ENCODE measurements at regions not wholly inside any gene's neighbourhood (a gene's known extent, or its start where the extent isn't known, plus 50 kb on each side); places are given as distances from the start of the nearest gene placed in this dataset.

DNA sequence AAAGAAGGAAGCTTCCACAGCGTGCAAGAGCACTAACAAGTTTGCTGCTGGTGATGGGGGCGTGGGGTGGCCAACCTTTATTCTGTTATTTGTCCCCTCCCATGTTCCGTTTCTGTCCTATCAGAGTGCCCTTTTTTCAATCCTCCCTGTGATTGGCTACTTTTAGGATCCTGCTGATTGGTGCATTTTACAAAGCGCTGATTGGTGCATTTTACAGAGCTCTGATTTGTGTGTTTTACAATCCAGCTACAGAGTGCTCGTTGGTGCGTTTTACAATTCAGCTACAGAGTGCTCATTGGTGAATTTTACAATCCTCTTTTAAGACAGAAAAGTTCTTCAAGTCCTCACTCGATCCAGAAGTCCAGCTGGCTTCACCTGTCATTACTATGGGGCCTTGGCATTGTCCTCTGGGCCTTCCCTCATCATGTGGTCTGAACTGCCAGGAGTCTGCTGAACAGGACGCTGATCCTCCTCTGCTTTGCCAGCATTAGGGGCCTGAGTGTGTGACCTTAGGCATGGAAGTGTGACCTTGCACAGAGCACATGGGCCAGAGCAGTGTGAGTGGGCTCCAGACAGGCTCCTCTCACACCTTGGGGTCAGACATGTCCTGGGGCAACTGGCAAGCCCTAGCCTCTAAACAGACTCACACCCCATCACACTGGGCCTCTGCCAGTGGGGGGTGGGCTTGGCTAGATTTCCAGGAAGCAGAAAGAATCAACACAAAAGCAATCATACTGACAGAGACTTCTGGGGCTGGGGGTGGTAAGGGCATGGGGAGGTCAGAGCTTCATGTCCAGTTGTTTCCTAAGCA lies 167.4 kb downstream of the PTPN20 start:
- no peak for DNase-seq (ENCODE audit: extremely low read depth, low read depth)
- TF ChIP-seq, protein P1, sequence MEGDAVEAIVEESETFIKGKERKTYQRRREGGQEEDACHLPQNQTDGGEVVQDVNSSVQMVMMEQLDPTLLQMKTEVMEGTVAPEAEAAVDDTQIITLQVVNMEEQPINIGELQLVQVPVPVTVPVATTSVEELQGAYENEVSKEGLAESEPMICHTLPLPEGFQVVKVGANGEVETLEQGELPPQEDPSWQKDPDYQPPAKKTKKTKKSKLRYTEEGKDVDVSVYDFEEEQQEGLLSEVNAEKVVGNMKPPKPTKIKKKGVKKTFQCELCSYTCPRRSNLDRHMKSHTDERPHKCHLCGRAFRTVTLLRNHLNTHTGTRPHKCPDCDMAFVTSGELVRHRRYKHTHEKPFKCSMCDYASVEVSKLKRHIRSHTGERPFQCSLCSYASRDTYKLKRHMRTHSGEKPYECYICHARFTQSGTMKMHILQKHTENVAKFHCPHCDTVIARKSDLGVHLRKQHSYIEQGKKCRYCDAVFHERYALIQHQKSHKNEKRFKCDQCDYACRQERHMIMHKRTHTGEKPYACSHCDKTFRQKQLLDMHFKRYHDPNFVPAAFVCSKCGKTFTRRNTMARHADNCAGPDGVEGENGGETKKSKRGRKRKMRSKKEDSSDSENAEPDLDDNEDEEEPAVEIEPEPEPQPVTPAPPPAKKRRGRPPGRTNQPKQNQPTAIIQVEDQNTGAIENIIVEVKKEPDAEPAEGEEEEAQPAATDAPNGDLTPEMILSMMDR (IDR thresholded peaks at IDR 0.05; ENCODE audit: low read depth, low read length), result no peak

DNA sequence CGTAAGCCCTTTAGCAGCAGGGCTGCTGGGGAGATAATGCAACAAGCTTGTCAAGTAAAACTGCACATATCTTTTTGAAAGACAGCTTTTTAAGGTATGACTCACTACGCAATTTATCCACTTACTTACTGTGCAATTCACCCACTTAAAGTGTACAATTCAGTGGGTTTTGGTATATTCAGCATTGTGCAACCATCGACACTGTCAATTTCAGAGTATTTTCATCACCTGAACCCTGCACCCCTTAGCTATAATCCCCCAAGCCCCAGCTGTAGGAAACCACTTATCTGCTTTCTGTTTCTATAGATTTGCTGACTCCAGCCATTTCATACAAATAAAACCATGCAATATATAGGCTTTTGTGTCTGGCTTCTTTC lies 168.0 kb downstream of the PTPN20 start:
- TF ChIP-seq, protein P1 (IDR thresholded peaks at IDR 0.05; ENCODE audit: low read depth, low read length), result no peak
- no peak for DNase-seq (ENCODE audit: extremely low read depth, low read depth)

DNA sequence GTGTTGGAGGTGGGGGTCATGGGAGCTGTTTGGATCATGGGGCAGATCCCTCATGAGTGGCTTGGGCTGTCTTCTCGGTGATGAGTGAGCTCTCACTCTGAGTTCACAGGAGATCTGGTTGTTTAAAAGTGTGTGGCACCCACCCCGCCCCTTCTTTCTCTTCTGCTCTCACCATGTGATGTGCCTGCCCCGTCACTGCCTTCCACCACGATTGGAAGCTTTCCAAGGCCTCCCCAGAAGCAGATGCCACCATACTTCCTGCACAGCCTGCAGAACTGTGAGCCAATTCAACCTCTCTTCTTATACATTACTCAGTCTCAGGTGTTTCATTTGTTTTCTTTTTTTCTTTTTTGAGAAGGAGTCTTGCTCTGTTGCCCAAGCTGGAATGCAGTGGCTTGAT lies 170.0 kb downstream of the PTPN20 start:
- DNase-seq (ENCODE audit: extremely low read depth, low read depth), result no peak
- TF ChIP-seq, protein P1 (IDR thresholded peaks at IDR 0.05; ENCODE audit: low read depth, low read length), result no peak

DNA sequence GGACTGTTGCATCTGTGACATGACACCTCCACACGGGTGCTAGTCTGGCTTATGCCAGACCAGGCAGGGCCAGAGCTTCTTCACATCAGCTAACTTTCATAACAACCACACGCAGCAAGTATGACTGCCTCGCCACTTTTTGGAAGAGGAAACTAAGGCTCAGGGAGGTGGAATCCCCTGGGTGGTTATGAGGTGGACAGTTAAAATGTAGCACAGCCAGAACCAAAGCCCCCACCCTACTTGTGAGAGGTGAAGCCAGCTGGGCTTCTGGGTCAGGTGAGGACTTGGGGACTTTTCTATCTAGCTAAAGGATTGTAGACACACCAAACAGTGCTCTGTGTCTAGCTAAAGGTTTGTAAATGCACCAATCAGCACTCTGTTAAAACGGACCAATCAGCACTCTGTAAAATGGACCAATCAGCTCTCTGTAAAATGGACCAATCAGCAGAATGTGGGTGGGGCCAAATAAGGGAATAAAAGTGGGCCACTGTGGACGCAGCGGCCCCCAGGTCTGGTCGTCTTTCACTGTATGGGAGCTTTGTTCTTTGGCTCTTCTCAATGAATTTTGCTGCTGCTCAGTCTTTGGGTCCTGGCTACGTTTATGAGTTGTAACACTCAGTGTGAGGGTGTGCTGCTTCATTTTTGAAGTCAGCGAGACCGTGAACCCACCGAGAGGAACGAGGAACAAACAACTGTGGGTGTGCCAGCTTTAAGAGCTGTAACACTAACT lies 171.0 kb downstream of the PTPN20 start:
- TF ChIP-seq, protein P1 (IDR thresholded peaks at IDR 0.05; ENCODE audit: low read depth, low read length), result no peak
- DNase-seq (ENCODE audit: extremely low read depth, low read depth), result no peak

DNA sequence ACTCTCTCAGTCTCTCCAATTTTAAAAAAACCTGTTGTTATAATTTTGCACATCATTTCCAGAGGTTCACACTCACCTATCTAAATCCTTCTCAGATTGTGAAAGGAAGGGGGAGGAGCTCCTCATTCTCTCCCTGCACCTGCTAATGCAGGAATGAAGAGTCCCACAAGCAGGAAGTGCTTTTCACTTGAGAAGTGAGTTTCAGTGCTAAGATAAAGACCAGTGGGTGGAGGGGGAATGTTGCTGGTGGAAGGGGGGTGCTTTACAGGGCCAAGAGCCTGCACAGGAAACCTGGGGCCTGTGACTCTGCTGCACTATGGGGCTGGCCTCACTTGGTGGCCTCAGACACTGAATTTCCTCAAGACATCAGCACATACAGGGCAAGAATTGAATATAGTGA lies 176.4 kb downstream of the PTPN20 start:
- DNase-seq (ENCODE audit: extremely low read depth, low read depth), result no peak
- TF ChIP-seq, protein P1 (IDR thresholded peaks at IDR 0.05; ENCODE audit: low read depth, low read length), result no peak

DNA sequence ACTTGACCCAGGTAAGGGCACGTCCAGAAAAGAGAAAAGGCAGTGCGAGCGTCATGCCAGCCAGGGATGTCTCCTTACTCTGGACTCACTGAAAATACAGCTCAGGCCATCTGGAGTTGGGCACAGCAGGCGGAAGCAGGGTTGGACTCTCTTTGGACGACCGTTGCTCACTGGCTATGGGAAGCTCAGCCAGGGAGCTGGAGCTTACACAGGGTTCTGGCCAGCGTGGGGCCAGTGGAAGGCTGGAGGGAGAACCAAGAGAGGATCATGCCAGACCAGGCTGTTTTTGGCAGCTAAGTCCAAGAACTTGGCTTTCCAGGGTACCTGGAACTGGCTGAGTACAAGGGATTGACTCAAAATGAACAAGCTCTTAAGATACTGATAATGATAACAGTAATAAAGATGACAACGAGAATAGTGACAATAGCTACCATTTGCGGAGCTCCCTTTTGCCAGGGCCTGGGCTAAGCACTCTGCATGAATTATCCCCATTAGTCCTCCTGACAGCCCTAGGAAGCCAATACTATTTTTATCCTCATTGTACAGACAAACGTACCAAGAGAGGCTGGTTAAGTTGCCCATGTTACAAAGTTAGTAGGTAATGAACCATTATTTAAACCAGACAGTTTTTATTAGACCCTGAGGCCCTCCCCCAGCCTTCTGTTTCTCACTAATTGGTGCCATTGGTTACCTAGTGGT lies 177.6 kb downstream of the PTPN20 start:
- TF ChIP-seq, protein P1 (IDR thresholded peaks at IDR 0.05; ENCODE audit: low read depth, low read length), result no peak
- DNase-seq (ENCODE audit: extremely low read depth, low read depth), result no peak

DNA sequence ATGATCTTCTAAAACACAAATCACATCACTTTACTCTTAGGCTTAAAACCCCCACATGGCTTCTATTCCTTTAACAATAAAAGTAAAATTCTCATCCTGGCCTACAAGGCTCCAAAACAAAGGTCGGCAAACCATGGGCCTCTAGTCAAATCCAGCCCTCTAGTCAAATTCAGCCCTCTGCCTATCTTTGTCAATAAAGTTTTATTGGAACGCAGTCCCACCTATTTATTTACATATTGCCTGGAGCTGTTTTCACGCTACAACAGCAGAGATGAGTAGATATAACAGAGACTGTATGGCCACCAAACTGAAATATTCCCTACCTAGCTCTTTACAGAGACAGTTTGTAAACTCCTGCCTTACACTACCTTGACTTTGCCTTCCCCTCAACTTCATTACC lies 178.8 kb downstream of the PTPN20 start:
- TF ChIP-seq, protein P1 (IDR thresholded peaks at IDR 0.05; ENCODE audit: low read depth, low read length), result no peak
- no peak for DNase-seq (ENCODE audit: extremely low read depth, low read depth)

Data from AG09319 (cell line).